ENCODE measurements at regions not wholly inside any gene's neighbourhood (a gene's known extent, or its start where the extent isn't known, plus 50 kb on each side); places are given as distances from the start of the nearest gene placed in this dataset.
"Not testable (repeated sequence)": the region's sequence is repeated elsewhere in the genome, so short reads cannot be mapped to it uniquely, and the experiment has no call there.

GRCh38 chr1:88490676-88491075, 193.4 kb upstream of the PKN2 start:
- in situ Hi-C loops (cut with MboI; ENCODE audit: low sequenced_read_pairs): no loop called here

- in situ Hi-C loops (cut with MboI; ENCODE audit: low sequenced_read_pairs): no loop called here
Measured at GRCh38 chr1:88499671-88500070, 184.4 kb upstream of the PKN2 start.

GRCh38 chr1:88502886-88503285, 181.2 kb upstream of the PKN2 start:
- in situ Hi-C loops (cut with MboI; ENCODE audit: low sequenced_read_pairs): no loop called here

GRCh38 chr1:88503646-88504045, 180.4 kb upstream of the PKN2 start:
- in situ Hi-C loops (cut with MboI; ENCODE audit: low sequenced_read_pairs): no loop called here

GRCh38 chr1:88504601-88505000, 179.5 kb upstream of the PKN2 start:
- in situ Hi-C loops (cut with MboI; ENCODE audit: low sequenced_read_pairs): no loop called here

- in situ Hi-C loops (cut with MboI; ENCODE audit: low sequenced_read_pairs): no loop called here
Measured at GRCh38 chr1:88509379-88509778, 174.7 kb upstream of the PKN2 start.

GRCh38 chr1:88514544-88515060, 169.5 kb upstream of the PKN2 start:
- in situ Hi-C loops (cut with MboI; ENCODE audit: low sequenced_read_pairs): no loop called here

GRCh38 chr1:88517499-88517898, 166.6 kb upstream of the PKN2 start:
- in situ Hi-C loops (cut with MboI; ENCODE audit: low sequenced_read_pairs): not testable (repeated sequence)

- in situ Hi-C loops (cut with MboI; ENCODE audit: low sequenced_read_pairs): no loop called here
Measured at GRCh38 chr1:88519156-88519555, 164.9 kb upstream of the PKN2 start.

GRCh38 chr1:88523854-88524528, 160.1 kb upstream of the PKN2 start:
- in situ Hi-C loops (cut with MboI; ENCODE audit: low sequenced_read_pairs): no loop called here

GRCh38 chr1:88526456-88526855, 157.6 kb upstream of the PKN2 start:
- in situ Hi-C loops (cut with MboI; ENCODE audit: low sequenced_read_pairs): no loop called here

- in situ Hi-C loops (cut with MboI; ENCODE audit: low sequenced_read_pairs): no loop called here
Measured at GRCh38 chr1:88528792-88529191, 155.3 kb upstream of the PKN2 start.

- in situ Hi-C loops (cut with MboI; ENCODE audit: low sequenced_read_pairs): no loop called here
Measured at GRCh38 chr1:88529581-88529980, 154.5 kb upstream of the PKN2 start.

- in situ Hi-C loops (cut with MboI; ENCODE audit: low sequenced_read_pairs): no loop called here
Measured at GRCh38 chr1:88530246-88530645, 153.8 kb upstream of the PKN2 start.

GRCh38 chr1:88537787-88538186, 146.3 kb upstream of the PKN2 start:
- in situ Hi-C loops (cut with MboI; ENCODE audit: low sequenced_read_pairs): no loop called here

- in situ Hi-C loops (cut with MboI; ENCODE audit: low sequenced_read_pairs): no loop called here
Measured at GRCh38 chr1:88538222-88538899, 145.7 kb upstream of the PKN2 start.

- in situ Hi-C loops (cut with MboI; ENCODE audit: low sequenced_read_pairs): no loop called here
Measured at GRCh38 chr1:88540255-88540654, 143.8 kb upstream of the PKN2 start.

- in situ Hi-C loops (cut with MboI; ENCODE audit: low sequenced_read_pairs): no loop called here
Measured at GRCh38 chr1:88541596-88541995, 142.5 kb upstream of the PKN2 start.

- in situ Hi-C loops (cut with MboI; ENCODE audit: low sequenced_read_pairs): no loop called here
Measured at GRCh38 chr1:88544195-88544594, 139.9 kb upstream of the PKN2 start.

- in situ Hi-C loops (cut with MboI; ENCODE audit: low sequenced_read_pairs): no loop called here
Measured at GRCh38 chr1:88549536-88549935, 134.5 kb upstream of the PKN2 start.

GRCh38 chr1:88552226-88552625, 131.8 kb upstream of the PKN2 start:
- in situ Hi-C loops (cut with MboI; ENCODE audit: low sequenced_read_pairs): no loop called here

GRCh38 chr1:88557014-88557413, 127.1 kb upstream of the PKN2 start:
- in situ Hi-C loops (cut with MboI; ENCODE audit: low sequenced_read_pairs): no loop called here
